ENCODE measurements at regions not wholly inside any gene's neighbourhood (a gene's known extent, or its start where the extent isn't known, plus 50 kb on each side); places are given as distances from the start of the nearest gene placed in this dataset.

DNA sequence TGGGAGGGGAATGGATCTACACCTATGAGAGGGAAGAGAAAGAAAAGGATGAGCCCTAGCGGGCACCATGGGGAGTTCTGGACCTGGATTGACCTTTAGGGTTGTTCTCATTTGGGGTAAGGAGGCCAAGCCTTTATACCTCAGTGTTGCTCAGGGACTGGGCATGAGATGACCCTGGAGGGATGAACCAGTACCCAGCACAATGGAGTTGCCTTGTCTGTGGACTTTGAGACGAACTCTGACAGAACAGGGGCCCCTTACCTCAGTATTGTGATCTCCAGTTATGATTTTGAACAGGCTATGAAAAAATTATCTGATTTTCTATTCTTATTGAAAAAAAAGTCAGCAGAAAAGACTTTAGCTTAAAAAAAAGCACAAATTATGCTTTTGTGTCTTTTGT, 88.6 kb downstream of the FOXA2 start:
- no peak for DNase-seq
- Histone ChIP-seq H3K36me3 (no peaks in the 10 kb centered on the region), H3K4me3 (ENCODE audit: low read depth, low read length) (no peak overlapping the region), H3K27ac (no peak overlapping the region), H3K9me3 (ENCODE audit: severe bottlenecking) (no peaks in the 10 kb centered on the region), H3K27me3 (ENCODE audit: insufficient read depth, low read depth, severe bottlenecking) (peaks cover 45% of the 10 kb centered on the region)
- TF ChIP-seq, protein P1, sequence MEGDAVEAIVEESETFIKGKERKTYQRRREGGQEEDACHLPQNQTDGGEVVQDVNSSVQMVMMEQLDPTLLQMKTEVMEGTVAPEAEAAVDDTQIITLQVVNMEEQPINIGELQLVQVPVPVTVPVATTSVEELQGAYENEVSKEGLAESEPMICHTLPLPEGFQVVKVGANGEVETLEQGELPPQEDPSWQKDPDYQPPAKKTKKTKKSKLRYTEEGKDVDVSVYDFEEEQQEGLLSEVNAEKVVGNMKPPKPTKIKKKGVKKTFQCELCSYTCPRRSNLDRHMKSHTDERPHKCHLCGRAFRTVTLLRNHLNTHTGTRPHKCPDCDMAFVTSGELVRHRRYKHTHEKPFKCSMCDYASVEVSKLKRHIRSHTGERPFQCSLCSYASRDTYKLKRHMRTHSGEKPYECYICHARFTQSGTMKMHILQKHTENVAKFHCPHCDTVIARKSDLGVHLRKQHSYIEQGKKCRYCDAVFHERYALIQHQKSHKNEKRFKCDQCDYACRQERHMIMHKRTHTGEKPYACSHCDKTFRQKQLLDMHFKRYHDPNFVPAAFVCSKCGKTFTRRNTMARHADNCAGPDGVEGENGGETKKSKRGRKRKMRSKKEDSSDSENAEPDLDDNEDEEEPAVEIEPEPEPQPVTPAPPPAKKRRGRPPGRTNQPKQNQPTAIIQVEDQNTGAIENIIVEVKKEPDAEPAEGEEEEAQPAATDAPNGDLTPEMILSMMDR (IDR thresholded peaks at IDR 0.05; ENCODE audit: low read depth, low read length) = no peak

DNA sequence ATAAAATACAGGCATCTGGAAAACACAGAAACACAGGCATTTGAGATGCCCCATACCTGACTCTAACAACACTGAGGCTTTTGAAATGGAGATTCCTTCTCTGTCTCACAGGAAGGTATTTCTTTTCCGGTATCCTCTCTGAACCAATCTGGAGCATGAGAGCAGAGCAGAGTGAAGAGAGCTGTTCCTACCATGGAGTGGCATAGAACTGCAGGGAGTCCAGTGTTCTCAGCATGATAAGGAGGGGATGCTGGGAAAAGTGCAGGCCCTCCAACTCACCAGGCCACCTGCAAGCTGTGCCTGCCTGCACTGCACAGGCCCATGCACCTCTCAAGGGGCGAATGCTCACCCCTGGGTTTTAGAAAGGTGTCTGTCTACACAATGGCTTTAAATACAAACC, 89.2 kb downstream of the FOXA2 start:
- H3K4me3 ChIP-seq (ENCODE audit: low read depth, low read length) = no peak overlapping the region
- peaks cover 49% of the 10 kb centered on the region for H3K27me3 ChIP-seq (ENCODE audit: insufficient read depth, low read depth, severe bottlenecking)
- H3K9me3 ChIP-seq (ENCODE audit: severe bottlenecking) = no peaks in the 10 kb centered on the region
- no peak overlapping the region for H3K27ac ChIP-seq
- no peak for DNase-seq
- TF ChIP-seq, protein P1 (IDR thresholded peaks at IDR 0.05; ENCODE audit: low read depth, low read length) = no peak
- H3K36me3 ChIP-seq = no peaks in the 10 kb centered on the region

DNA sequence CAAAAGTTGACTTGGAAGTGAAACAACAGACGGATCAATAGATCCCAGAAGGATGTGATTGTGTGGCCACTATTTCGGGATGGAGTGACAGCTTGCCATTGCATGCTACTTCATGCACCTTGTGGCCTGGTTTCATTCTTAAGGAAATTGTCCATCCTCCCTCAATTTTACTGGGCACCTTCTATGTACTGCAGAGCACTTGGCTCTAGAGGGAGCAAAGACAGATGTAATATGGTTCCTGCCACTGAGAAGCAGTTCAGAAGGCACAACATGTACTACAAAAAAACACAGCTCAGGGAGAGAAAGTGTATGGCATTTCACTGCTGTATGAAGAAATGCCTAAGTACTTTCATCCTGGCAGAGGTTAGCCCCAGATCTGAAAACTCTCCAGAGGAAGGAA, 91.9 kb downstream of the FOXA2 start:
- TF ChIP-seq, protein P1 (IDR thresholded peaks at IDR 0.05; ENCODE audit: low read depth, low read length) = no peak
- no peaks in the 10 kb centered on the region for H3K9me3 ChIP-seq (ENCODE audit: severe bottlenecking)

DNA sequence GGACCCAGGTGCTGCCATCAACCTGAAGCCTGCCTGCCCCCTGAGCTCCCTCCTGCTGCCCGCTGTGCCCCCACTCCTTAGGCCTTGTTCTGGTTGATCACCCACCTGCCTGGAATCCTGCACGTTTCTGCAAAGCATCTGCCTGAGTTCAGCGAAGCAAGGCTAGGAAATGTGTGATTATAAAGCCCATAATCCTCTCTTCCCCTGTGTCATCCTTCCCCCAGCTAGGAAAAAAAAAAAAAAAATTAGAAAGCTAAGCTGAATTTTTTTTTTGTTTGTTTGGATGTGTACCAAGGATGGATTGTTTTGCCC, 93.2 kb downstream of the FOXA2 start:
- Histone ChIP-seq H3K36me3 (no peaks in the 10 kb centered on the region), H3K4me3 (ENCODE audit: low read depth, low read length) (no peak overlapping the region), H3K27me3 (ENCODE audit: insufficient read depth, low read depth, severe bottlenecking) (peaks cover 69% of the 10 kb centered on the region), H3K9me3 (ENCODE audit: severe bottlenecking) (no peaks in the 10 kb centered on the region), H3K27ac (no peak overlapping the region)
- TF ChIP-seq, protein P1 (IDR thresholded peaks at IDR 0.05; ENCODE audit: low read depth, low read length) = no peak
- DNase-seq = no peak

More for the DNA sequence above, 91.9 kb downstream of the FOXA2 start:
- Histone ChIP-seq H3K27ac (no peak overlapping the region), H3K4me3 (ENCODE audit: low read depth, low read length) (no peak overlapping the region), H3K27me3 (ENCODE audit: insufficient read depth, low read depth, severe bottlenecking) (peaks cover 62% of the 10 kb centered on the region), H3K36me3 (no peaks in the 10 kb centered on the region)
- no peak for DNase-seq

DNA sequence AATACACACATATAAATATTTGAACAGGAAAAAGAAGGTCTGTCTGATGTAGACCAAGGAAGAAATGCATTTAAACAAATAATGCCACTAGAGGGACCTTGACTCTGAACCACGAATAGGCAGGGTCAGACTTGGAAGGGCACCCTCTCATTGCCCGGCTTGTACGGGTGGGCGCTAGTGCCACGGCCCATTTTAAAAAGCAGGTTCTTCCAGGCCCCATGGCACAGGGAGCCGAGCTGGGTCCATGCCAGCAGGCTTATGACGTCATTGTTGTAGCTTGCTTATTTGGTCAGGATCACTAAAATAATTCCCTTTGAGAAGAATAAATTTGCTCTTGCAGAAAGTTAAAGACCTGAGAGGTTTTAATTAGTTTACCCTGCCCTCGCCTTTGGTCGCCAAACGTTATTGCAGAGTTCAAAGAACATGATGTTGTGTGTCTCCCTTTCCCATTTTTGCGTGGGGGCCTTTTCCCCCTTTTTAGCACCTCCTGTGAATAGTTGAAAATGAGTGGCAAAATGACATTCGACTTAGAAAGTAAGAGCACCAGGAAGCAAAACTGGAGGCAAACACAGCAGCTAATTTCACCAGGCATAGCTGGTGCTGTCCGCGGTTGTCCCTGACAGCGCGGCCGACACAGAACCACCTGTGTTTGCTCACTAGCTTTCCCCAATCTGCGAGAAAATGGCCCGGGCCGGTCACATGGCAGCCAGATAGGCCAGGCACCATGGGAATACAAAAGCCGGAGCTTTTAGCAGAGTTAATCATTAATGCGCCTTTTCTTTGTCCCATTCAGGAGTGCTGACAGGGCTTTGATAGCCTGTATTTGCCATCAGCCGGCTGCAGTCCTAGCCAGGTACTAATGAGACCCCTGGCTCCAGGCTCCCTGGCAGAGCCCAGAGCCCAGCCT, 93.8 kb downstream of the FOXA2 start:
- Histone ChIP-seq H3K27me3 (ENCODE audit: insufficient read depth, low read depth, severe bottlenecking) (peaks cover 71% of the 10 kb centered on the region), H3K4me3 (ENCODE audit: low read depth, low read length) (no peak overlapping the region), H3K36me3 (no peaks in the 10 kb centered on the region), H3K9me3 (ENCODE audit: severe bottlenecking) (no peaks in the 10 kb centered on the region), H3K27ac (no peak overlapping the region)
- TF ChIP-seq, protein P1 (IDR thresholded peaks at IDR 0.05; ENCODE audit: low read depth, low read length) = no peak
- no peak for DNase-seq

All from WERI-Rb-1 (cell line).